GM13977 (cell line): ENCODE measurements at regions not wholly inside any gene's neighbourhood (a gene's known extent, or its start where the extent isn't known, plus 50 kb on each side); places are given as distances from the start of the nearest gene placed in this dataset.

Source experiments
- DNase-seq: peaks from one replicate; pipeline ENCODE4 v3.0.0; 2012; ENCODE audit warnings: low spot score
- CTCF ChIP-seq: IDR thresholded peaks from 2 replicates; pipeline ENCODE4 v1.5.1; 2012; ENCODE audit warnings: mild to moderate bottlenecking, control low read depth; ENCODE audit not compliant: insufficient read depth; ENCODE audit errors: extremely low read depth, missing control alignments
- in situ Hi-C: fragments of 300-500 bp; cut with MboI; formaldehyde crosslinking; loops from one replicate; pipeline ENCODE4 v1.12.0; 2022; ENCODE audit warnings: low sequenced_read_pairs, low pct_unique_long_range_greater_than_20kb, mixed read lengths, inconsistent platforms; ENCODE audit not compliant: unreplicated experiment

GRCh38 chr6:41489120-41489851 lies 56.9 kb upstream of the FOXP4 start:
- no peak for TF ChIP-seq CTCF
- DNase-seq, result no peak
- in situ Hi-C loops, result no loop called here

GRCh38 chr6:41492261-41492891 lies 53.8 kb upstream of the FOXP4 start:
- TF ChIP-seq CTCF, result no peak
- in situ Hi-C loops, result no loop called here
- DNase-seq, result no peak

- DNase-seq, result no peak
- in situ Hi-C loops, result no loop called here
- TF ChIP-seq CTCF, result no peak
Measured at GRCh38 chr6:41494212-41495110, 51.7 kb upstream of the FOXP4 start.
